ENCODE measurements at regions not wholly inside any gene's neighbourhood (a gene's known extent, or its start where the extent isn't known, plus 50 kb on each side); places are given as distances from the start of the nearest gene placed in this dataset.

DNA sequence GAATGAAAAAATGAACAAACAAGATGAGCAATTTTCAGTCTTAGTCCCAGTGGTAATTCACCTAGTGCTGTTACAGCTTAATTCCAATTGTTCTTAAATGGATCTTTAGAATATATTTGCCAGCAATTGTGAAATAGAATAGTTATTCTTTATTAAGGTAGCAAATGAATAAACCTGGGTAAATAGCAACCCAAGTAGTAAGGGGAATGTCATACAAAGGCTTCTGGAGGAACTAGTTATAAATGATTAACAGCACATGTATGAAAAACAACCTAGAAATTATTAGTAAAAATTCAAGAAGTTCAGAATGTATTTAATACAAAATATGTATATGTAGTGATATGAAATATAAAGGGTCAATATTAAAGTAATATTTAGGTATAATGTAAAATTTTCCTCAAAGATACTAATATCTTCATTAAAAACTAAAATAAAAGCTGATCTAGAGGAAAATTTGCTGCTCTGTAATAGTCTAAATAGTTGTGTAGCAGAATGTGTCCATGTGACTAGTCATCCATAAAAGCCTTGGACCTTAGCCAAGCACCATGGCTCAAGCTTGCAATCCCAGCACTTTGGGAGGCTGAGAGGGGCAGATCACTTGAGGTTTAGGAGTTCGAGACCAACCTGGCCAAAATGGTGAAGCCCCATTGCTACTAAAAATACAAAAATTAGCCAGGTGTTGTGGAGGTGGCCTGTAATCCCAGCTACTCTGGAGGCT, 535.9 kb upstream of the ATXN8OS start:
- in situ Hi-C loops (cut with HindIII; ENCODE audit: low pct_unique_long_range_greater_than_20kb, low sequenced_read_pairs) (no loop called here), intact Hi-C loops (cut with micrococcal nuclease; ENCODE audit: unreplicated experiment) (no loop called here)
- DNase-seq (ENCODE audit: low read depth, low spot score) (no peak), ATAC-seq (no peak)
- BruUV-seq (replicated peaks), result no TSS peak
- no peak for TF ChIP-seq SIN3A (IDR thresholded peaks at IDR 0.05; ENCODE audit: borderline replicate concordance, insufficient read depth, low read depth, low read length)
- TF ChIP-seq, protein P1, sequence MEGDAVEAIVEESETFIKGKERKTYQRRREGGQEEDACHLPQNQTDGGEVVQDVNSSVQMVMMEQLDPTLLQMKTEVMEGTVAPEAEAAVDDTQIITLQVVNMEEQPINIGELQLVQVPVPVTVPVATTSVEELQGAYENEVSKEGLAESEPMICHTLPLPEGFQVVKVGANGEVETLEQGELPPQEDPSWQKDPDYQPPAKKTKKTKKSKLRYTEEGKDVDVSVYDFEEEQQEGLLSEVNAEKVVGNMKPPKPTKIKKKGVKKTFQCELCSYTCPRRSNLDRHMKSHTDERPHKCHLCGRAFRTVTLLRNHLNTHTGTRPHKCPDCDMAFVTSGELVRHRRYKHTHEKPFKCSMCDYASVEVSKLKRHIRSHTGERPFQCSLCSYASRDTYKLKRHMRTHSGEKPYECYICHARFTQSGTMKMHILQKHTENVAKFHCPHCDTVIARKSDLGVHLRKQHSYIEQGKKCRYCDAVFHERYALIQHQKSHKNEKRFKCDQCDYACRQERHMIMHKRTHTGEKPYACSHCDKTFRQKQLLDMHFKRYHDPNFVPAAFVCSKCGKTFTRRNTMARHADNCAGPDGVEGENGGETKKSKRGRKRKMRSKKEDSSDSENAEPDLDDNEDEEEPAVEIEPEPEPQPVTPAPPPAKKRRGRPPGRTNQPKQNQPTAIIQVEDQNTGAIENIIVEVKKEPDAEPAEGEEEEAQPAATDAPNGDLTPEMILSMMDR (IDR thresholded peaks at IDR 0.05), result no peak
- Histone ChIP-seq H3K9me3 (ENCODE audit: control insufficient read depth, insufficient read depth, low read depth, low read length) (no peaks in the 10 kb centered on the region), H3K4me1 (ENCODE audit: control insufficient read depth, insufficient read depth, low read length) (no peaks in the 10 kb centered on the region), H3K36me3 (ENCODE audit: control insufficient read depth, insufficient read depth, low read length) (no peaks in the 10 kb centered on the region), H3K27ac (ENCODE audit: low read length) (no peak overlapping the region), H3K27me3 (ENCODE audit: control insufficient read depth, insufficient read depth, low read length) (no peaks in the 10 kb centered on the region), H3K4me3 (ENCODE audit: low read depth in 2 of 2, low read length in 2 of 2) (no peak overlapping the region)
- ChIA-PET CTCF (no interaction called here), POLR2A (no interaction called here)

DNA sequence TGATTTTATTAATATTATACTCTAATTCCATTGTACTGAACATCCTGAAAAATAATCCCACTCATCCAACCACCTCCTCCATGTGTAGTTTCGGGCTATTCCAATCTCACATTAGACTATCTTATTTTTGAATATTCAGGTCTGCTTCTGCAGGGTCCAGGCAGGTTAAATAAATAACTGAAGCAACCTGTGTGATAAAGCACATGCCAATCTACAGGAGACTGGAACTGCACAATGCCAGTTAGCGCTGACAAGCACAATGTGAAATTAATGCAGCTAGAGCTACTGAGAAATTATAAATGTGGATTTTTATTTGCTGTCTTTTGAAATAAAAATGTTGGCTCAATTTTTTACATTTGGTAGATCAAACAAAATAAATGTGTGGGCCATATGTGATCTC, 540.1 kb upstream of the ATXN8OS start:
- ATAC-seq (no peak), DNase-seq (ENCODE audit: low read depth, low spot score) (no peak)
- no peak overlapping the region for H3K4me3 ChIP-seq (ENCODE audit: low read depth in 2 of 2, low read length in 2 of 2)
- intact Hi-C loops (cut with micrococcal nuclease; ENCODE audit: unreplicated experiment) (no loop called here), in situ Hi-C loops (cut with HindIII; ENCODE audit: low pct_unique_long_range_greater_than_20kb, low sequenced_read_pairs) (no loop called here)
- H3K36me3 ChIP-seq (ENCODE audit: control insufficient read depth, insufficient read depth, low read length), result no peaks in the 10 kb centered on the region
- H3K9me3 ChIP-seq (ENCODE audit: control insufficient read depth, insufficient read depth, low read depth, low read length), result no peaks in the 10 kb centered on the region
- BruUV-seq (replicated peaks), result no TSS peak
- no peak overlapping the region for H3K27ac ChIP-seq (ENCODE audit: low read length)
- H3K27me3 ChIP-seq (ENCODE audit: control insufficient read depth, insufficient read depth, low read length), result no peaks in the 10 kb centered on the region
- POLR2A ChIA-PET, result no interaction called here
- TF ChIP-seq SIN3A (IDR thresholded peaks at IDR 0.05; ENCODE audit: borderline replicate concordance, insufficient read depth, low read depth, low read length), result no peak
- TF ChIP-seq, protein P1 (IDR thresholded peaks at IDR 0.05), result no peak
- TF ChIP-seq, protein P2, sequence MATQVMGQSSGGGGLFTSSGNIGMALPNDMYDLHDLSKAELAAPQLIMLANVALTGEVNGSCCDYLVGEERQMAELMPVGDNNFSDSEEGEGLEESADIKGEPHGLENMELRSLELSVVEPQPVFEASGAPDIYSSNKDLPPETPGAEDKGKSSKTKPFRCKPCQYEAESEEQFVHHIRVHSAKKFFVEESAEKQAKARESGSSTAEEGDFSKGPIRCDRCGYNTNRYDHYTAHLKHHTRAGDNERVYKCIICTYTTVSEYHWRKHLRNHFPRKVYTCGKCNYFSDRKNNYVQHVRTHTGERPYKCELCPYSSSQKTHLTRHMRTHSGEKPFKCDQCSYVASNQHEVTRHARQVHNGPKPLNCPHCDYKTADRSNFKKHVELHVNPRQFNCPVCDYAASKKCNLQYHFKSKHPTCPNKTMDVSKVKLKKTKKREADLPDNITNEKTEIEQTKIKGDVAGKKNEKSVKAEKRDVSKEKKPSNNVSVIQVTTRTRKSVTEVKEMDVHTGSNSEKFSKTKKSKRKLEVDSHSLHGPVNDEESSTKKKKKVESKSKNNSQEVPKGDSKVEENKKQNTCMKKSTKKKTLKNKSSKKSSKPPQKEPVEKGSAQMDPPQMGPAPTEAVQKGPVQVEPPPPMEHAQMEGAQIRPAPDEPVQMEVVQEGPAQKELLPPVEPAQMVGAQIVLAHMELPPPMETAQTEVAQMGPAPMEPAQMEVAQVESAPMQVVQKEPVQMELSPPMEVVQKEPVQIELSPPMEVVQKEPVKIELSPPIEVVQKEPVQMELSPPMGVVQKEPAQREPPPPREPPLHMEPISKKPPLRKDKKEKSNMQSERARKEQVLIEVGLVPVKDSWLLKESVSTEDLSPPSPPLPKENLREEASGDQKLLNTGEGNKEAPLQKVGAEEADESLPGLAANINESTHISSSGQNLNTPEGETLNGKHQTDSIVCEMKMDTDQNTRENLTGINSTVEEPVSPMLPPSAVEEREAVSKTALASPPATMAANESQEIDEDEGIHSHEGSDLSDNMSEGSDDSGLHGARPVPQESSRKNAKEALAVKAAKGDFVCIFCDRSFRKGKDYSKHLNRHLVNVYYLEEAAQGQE (IDR thresholded peaks at IDR 0.05; ENCODE audit: insufficient read depth in 1 of 2, low read depth in 2 of 2, low read length in 1 of 2), result no peak
- H3K4me1 ChIP-seq (ENCODE audit: control insufficient read depth, insufficient read depth, low read length), result no peaks in the 10 kb centered on the region
- CTCF ChIA-PET, result no interaction called here
